Astrocyte (in vitro differentiated cells and primary cell): ENCODE measurements at regions not wholly inside any gene's neighbourhood (a gene's known extent, or its start where the extent isn't known, plus 50 kb on each side); places are given as distances from the start of the nearest gene placed in this dataset.

Experiments used
- EZH2 ChIP-seq: IDR thresholded peaks from 2 replicates; pipeline ENCODE4 v1.6.1; 2012; ENCODE audit warnings: mild to moderate bottlenecking, low read length, inconsistent platforms; ENCODE audit not compliant: insufficient read depth
- TF ChIP-seq, protein P1 (sequence below): IDR thresholded peaks from 2 replicates; pipeline ENCODE4 v1.5.1; 2011; ENCODE audit warnings: low read depth, mild to moderate bottlenecking, inconsistent platforms, low read length, moderate library complexity; ENCODE audit not compliant: insufficient read depth

GRCh38 chr17:71234349-71234748 is 886.5 kb upstream of the SOX9 start:
- TF ChIP-seq, protein P1, sequence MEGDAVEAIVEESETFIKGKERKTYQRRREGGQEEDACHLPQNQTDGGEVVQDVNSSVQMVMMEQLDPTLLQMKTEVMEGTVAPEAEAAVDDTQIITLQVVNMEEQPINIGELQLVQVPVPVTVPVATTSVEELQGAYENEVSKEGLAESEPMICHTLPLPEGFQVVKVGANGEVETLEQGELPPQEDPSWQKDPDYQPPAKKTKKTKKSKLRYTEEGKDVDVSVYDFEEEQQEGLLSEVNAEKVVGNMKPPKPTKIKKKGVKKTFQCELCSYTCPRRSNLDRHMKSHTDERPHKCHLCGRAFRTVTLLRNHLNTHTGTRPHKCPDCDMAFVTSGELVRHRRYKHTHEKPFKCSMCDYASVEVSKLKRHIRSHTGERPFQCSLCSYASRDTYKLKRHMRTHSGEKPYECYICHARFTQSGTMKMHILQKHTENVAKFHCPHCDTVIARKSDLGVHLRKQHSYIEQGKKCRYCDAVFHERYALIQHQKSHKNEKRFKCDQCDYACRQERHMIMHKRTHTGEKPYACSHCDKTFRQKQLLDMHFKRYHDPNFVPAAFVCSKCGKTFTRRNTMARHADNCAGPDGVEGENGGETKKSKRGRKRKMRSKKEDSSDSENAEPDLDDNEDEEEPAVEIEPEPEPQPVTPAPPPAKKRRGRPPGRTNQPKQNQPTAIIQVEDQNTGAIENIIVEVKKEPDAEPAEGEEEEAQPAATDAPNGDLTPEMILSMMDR = no peak
- TF ChIP-seq EZH2 = no peak
